Heart left ventricle (tissue), 16 donors: ENCODE measurements at regions not wholly inside any gene's neighbourhood (a gene's known extent, or its start where the extent isn't known, plus 50 kb on each side); places are given as distances from the start of the nearest gene placed in this dataset.

ENCODE experiments used
- ATAC-seq, 4 donors: fragments of 200-7000 bp; cut with Tn5 transposase; one replicate each; pipeline ENCODE4 v1.9.1; 2020 to 2022; ENCODE audit warnings: moderate library complexity in 4 of 4, mild to moderate bottlenecking in 3 of 4, moderate number of reproducible peaks in 1 of 4
- DNase-seq, 5 donors: peaks; one replicate each; pipeline ENCODE4 v3.0.0-alpha.2; 2020
- H3K27ac ChIP-seq, 12 donors: fragments of 200-600 bp; sonication (generic) in 4 of 12; one replicate each; pipeline versions ENCODE4 v1.5.0 to v1.8.0; 2016 to 2022; ENCODE audit warnings: mild to moderate bottlenecking in 2 of 12
- H3K27me3 ChIP-seq, 9 donors: fragments of 200-600 bp; sonication (generic) in 2 of 9; one replicate each; pipeline versions ENCODE4 v1.5.1 to v1.8.0; 2016 to 2022; ENCODE audit warnings: mild to moderate bottlenecking in 3 of 9
- H3K36me3 ChIP-seq, 9 donors: fragments of 200-600 bp; sonication (generic) in 2 of 9; one replicate each; pipeline versions ENCODE4 v1.5.0 to v1.8.0; 2018 to 2022; ENCODE audit warnings: mild to moderate bottlenecking in 2 of 9
- H3K4me1 ChIP-seq, 12 donors: fragments of 200-600 bp; sonication (generic) in 4 of 12; one replicate each; pipeline versions ENCODE4 v1.5.0 to v1.8.0; 2016 to 2022; ENCODE audit warnings: mild to moderate bottlenecking in 3 of 12
- H3K4me3 ChIP-seq, 12 donors: fragments of 200-600 bp; sonication (generic) in 4 of 12; one replicate each; pipeline versions ENCODE4 v1.5.0 to v1.8.0; 2017 to 2022; ENCODE audit warnings: mild to moderate bottlenecking in 9 of 12, moderate library complexity in 4 of 12
- H3K9me3 ChIP-seq, 12 donors: fragments of 200-600 bp; sonication (generic) in 4 of 12; one replicate each; pipeline versions ENCODE4 v1.5.0 to v1.8.0; 2016 to 2022; ENCODE audit warnings: mild to moderate bottlenecking in 1 of 12
- CTCF ChIP-seq, 12 donors: fragments of 200-600 bp; sonication (generic) in 4 of 12; IDR thresholded peaks; one replicate each; pipeline versions ENCODE4 v1.5.0 to v1.8.0; 2018 to 2022; ENCODE audit warnings: antibody characterized with exemption in 12 of 12, mild to moderate bottlenecking in 5 of 12
- POLR2A ChIP-seq, 2 donors: fragments of 450-650 bp; IDR thresholded peaks; one replicate each; pipeline ENCODE4 v1.6.1; 2017; ENCODE audit warnings: antibody characterized with exemption in 2 of 2, mild to moderate bottlenecking in 2 of 2, moderate library complexity in 2 of 2
- WGBS, 4 donors: extraction: QIAGEN DNeasy Blood & Tissue Kit in 2 of 4; methylation state at CpG; one replicate each; pipeline versions ENCODE4 v1.1.5 to v1.1.7; 2013 to 2018; 5-methylcytosine and 5-hydroxymethylcytosine counted together
- intact Hi-C, 10 donors: fragments of 100-400 bp; cut with DNase I; formaldehyde crosslinking; loops; one replicate each; pipeline versions ENCODE4 v1.11.1 to v1.14.2; 2022
- donor health status: ischemic (EF 13 %, LVEDD 7.1; RV severe dilation, severe dysfunction).
- donor health status: healthy with polysubstance abuse.
- donor health status: DM: no; HTN: yes; CAD: no.
- donor health status: DM: no; HTN: no; CAD: no.
- donor health status: ischemic (EF 25% LVEDD 6.9; RV normal size, moderate dysfunction).
- donor health status: ischemic (EF 25% LVEDD 5.7; RV mildly dilated, moderate dysfunction).
- donor health status: healthy.
- donor health status: DM: yes; HTN: yes; CAD: no.
- donor health status: ischemic (EF 35%, LVEDD 5.7; RV mildly dilated, moderate dysfunction).
- donor health status: nonischemic (EF 11% LVEDD 7.7; RV severe dilation, severe dysfunction).
- donor health status: DM: yes; HTN: yes; CAD: no.
- donor health status: PGD.
- donor health status: ischemic (EF 29% LVEDD 5.4; RV normal size, mild dysfunction).
- donor health status: nonischemic (EF 23%, LVEDD 6.1; RV moderate dilation, normal function).

DNA sequence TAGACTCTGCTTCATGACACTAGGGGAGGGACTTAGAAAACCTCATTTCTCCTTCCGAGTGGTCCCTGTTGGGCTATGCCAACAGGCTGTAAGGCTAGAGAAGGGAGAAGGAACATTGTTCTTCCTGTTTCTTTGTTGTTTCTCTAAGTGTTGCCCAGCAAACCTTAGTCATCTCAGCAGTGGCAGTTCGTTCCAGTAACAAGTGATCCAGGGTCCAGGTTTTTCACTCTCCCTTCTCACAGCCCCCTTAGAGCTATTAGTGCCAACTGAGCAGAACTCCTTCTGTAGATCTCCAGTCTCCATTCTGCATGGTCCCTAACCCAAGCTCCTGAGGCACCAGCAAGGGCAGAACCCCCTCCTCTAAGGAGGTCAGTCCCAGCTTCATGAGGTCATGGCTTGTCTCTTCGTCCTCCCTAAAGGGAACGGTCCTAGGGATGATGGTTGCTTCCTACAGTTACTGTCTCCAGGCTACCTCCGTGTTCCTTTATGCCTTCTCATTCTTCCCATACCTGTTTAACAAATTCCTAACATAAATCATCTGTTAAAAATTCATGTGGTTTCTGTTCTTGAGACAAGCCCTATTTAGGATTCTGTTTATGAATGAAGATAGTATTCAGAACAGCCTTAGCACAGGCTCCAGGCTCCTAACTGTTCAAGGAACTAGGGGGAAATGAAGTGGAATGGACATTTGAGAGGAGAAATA is 168.6 kb upstream of the UBASH3B start:
- no peaks in the 10 kb centered on the region for H3K27me3 ChIP-seq

GRCh38 chr11:122478986-122479385 is 176.5 kb upstream of the UBASH3B start:
- intact Hi-C loops = no loop called here
- ATAC-seq (peak in 1 of 4 donors; percentile 31), DNase-seq (no peak)
- TF ChIP-seq POLR2A (IDR thresholded peaks at IDR 0.05) (no peak), CTCF (IDR thresholded peaks at IDR 0.05) (no peak)
- WGBS, 4 donors = 49 to 60% (median 58%) methylated on average over 2 of the region's 2 CpGs
- Histone ChIP-seq H3K4me3 (no peak overlapping the region), H3K9me3 (peaks cover 0 to 28% (median 14%) of the 10 kb centered on the region in 12 donors), H3K27ac (no peak overlapping the region), H3K36me3 (no peaks in the 10 kb centered on the region), H3K27me3 (no peaks in the 10 kb centered on the region), H3K4me1 (peaks cover 0 to 5% (median 0%) of the 10 kb centered on the region in 12 donors)

More for the DNA sequence above, 168.6 kb upstream of the UBASH3B start:
- Histone ChIP-seq H3K4me1 (peaks cover 0 to 16% (median 9%) of the 10 kb centered on the region in 12 donors), H3K36me3 (no peaks in the 10 kb centered on the region), H3K4me3 (no peak overlapping the region), H3K27ac (no peak overlapping the region), H3K9me3 (peaks cover 0 to 31% (median 20%) of the 10 kb centered on the region in 12 donors)
- 86 to 92% (median 88%) methylated on average over 5 of the region's 5 CpGs for whole genome bisulfite sequencing, 4 donors
- no peak for TF ChIP-seq POLR2A (IDR thresholded peaks at IDR 0.05)
- TF ChIP-seq CTCF (IDR thresholded peaks at IDR 0.05) = no peak
- DNase-seq (no peak), ATAC-seq (no peak)
- intact Hi-C loops = no loop called here

- Histone ChIP-seq H3K27ac (no peak overlapping the region), H3K4me1 (no peaks in the 10 kb centered on the region), H3K27me3 (no peaks in the 10 kb centered on the region), H3K36me3 (no peaks in the 10 kb centered on the region), H3K4me3 (no peak overlapping the region), H3K9me3 (peaks cover 0 to 21% (median 5%) of the 10 kb centered on the region in 12 donors)
- DNase-seq (no peak), ATAC-seq (no peak)
- WGBS, 4 donors = 37 to 52% (median 45%) methylated on average over 2 of the region's 2 CpGs
- TF ChIP-seq CTCF (IDR thresholded peaks at IDR 0.05) (no peak), POLR2A (IDR thresholded peaks at IDR 0.05) (no peak)
- intact Hi-C loops = no loop called here
Observed at GRCh38 chr11:122468965-122469364, 186.6 kb upstream of the UBASH3B start.

GRCh38 chr11:122463530-122463929 is 192.0 kb upstream of the UBASH3B start:
- H3K36me3 ChIP-seq = no peaks in the 10 kb centered on the region
- H3K27me3 ChIP-seq = no peaks in the 10 kb centered on the region
- no peaks in the 10 kb centered on the region for H3K4me1 ChIP-seq
- no peak for DNase-seq
- no peak for ATAC-seq
- TF ChIP-seq POLR2A (IDR thresholded peaks at IDR 0.05) = no peak
- TF ChIP-seq CTCF (IDR thresholded peaks at IDR 0.05) = no peak
- no peak overlapping the region for H3K27ac ChIP-seq
- intact Hi-C loops = no loop called here
- H3K4me3 ChIP-seq = no peak overlapping the region
- peaks cover 0 to 48% (median 21%) of the 10 kb centered on the region in 12 donors for H3K9me3 ChIP-seq
